ENCODE measurements at regions not wholly inside any gene's neighbourhood (a gene's known extent, or its start where the extent isn't known, plus 50 kb on each side); places are given as distances from the start of the nearest gene placed in this dataset.

DNA sequence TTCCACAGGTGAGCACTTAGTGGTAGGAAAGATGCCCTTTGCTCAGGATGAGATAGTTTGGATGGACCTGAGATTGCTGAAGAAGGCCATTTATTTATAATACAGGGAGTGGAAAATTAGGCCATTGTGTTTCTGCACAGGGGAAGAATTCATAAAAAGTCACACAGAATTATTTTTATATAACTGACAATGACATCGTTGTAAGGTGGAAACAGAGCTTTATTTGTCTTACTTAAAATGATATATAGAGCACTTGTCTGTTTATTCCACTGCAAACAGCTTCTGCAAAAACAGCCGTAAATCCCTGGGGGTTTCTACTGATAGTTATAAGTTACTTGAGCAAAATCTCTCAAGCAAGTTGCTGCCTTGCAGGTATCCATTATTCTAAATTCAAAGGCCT lies 158.1 kb upstream of the ZNF521 start:
- dilution Hi-C loops (cut with MboI; ENCODE audit: extremely low pct_ligation_motif_present, low sequenced_read_pairs) = no loop called here
- Histone ChIP-seq H4K20me1 (ENCODE audit: control insufficient read depth, extremely low read depth, insufficient read depth, low read length) (no peaks in the 10 kb centered on the region), H3K79me2 (ENCODE audit: control insufficient read depth, insufficient read depth, low read length) (no peaks in the 10 kb centered on the region), H3K9me3 (ENCODE audit: control insufficient read depth, low read depth, low read length) (no peaks in the 10 kb centered on the region), H3K36me3 (ENCODE audit: control insufficient read depth in 2 of 2, extremely low read depth in 1 of 2, insufficient read depth in 2 of 2, low read length in 2 of 2) (no peaks in the 10 kb centered on the region), H3K27me3 (ENCODE audit: control insufficient read depth, extremely low read depth, insufficient read depth, low read length) (no peaks in the 10 kb centered on the region), H3K4me3 (ENCODE audit: control insufficient read depth in 2 of 3, extremely low read depth in 1 of 3, insufficient read depth in 2 of 3, low read depth in 1 of 3, low read length in 3 of 3) (no peak overlapping the region), H2AFZ (ENCODE audit: control insufficient read depth, low read length) (no peak overlapping the region), H3K27ac (ENCODE audit: control insufficient read depth, insufficient read depth, low read length) (no peak overlapping the region), H3K4me1 (ENCODE audit: control insufficient read depth, extremely low read depth, insufficient read depth, low read length) (no peaks in the 10 kb centered on the region), H3K4me2 (ENCODE audit: control insufficient read depth, extremely low read depth, insufficient read depth, low read depth, low read length) (no peak overlapping the region), H3K9me1 (ENCODE audit: control insufficient read depth, extremely low read depth, insufficient read depth, low read length) (no peaks in the 10 kb centered on the region), H3K9ac (ENCODE audit: control insufficient read depth, extremely low read depth, insufficient read depth, low read length) (no peak overlapping the region)
- FAIRE-seq (no peak), DNase-seq (ENCODE audit: low read depth, low spot score) (no peak)
- TF ChIP-seq, protein P1, sequence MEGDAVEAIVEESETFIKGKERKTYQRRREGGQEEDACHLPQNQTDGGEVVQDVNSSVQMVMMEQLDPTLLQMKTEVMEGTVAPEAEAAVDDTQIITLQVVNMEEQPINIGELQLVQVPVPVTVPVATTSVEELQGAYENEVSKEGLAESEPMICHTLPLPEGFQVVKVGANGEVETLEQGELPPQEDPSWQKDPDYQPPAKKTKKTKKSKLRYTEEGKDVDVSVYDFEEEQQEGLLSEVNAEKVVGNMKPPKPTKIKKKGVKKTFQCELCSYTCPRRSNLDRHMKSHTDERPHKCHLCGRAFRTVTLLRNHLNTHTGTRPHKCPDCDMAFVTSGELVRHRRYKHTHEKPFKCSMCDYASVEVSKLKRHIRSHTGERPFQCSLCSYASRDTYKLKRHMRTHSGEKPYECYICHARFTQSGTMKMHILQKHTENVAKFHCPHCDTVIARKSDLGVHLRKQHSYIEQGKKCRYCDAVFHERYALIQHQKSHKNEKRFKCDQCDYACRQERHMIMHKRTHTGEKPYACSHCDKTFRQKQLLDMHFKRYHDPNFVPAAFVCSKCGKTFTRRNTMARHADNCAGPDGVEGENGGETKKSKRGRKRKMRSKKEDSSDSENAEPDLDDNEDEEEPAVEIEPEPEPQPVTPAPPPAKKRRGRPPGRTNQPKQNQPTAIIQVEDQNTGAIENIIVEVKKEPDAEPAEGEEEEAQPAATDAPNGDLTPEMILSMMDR (optimal IDR thresholded peaks at IDR 0.05 in 1 of 3, IDR thresholded peaks at IDR 0.05 in 1 of 3, conservative IDR thresholded peaks at IDR 0.05 in 1 of 3; ENCODE audit: extremely low read depth in 1 of 3, insufficient read depth in 2 of 3, low read length in 3 of 3) = no peak
- no peak for TF ChIP-seq EZH2 (IDR thresholded peaks at IDR 0.05; ENCODE audit: low read length)

DNA sequence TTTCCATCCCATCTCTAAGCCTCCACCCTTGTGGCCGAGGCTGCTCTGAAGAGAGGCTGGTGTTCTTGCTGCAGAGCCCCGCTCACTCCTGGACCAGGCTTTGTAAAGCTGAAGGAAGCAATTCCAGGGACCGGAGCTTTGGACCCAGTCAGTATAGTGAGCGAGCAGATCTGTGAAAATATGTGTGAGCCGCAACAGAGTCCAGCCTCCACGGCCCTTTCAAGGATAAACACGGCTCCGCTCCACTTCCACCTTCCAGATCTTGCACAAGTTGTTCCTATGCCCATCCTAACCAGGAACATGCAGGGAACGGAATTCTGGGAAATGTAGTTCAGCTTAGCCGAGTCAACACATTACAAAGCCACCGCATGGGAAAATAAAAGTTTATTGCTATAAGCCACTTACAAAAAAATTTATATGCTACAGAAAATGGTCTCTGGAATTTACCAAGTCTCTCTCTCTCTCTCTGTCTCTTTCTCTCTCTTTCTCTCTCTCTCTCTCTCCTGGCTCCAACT lies 151.7 kb upstream of the ZNF521 start:
- dilution Hi-C loops (cut with MboI; ENCODE audit: extremely low pct_ligation_motif_present, low sequenced_read_pairs) = no loop called here
- H3K4me2 ChIP-seq (ENCODE audit: control insufficient read depth, extremely low read depth, insufficient read depth, low read depth, low read length) = peak overlapping the region; percentile 49
- H3K36me3 ChIP-seq (ENCODE audit: control insufficient read depth in 2 of 2, extremely low read depth in 1 of 2, insufficient read depth in 2 of 2, low read length in 2 of 2) = no peaks in the 10 kb centered on the region
- DNase-seq (ENCODE audit: low read depth, low spot score) (no peak), FAIRE-seq (no peak)
- TF ChIP-seq EZH2 (IDR thresholded peaks at IDR 0.05; ENCODE audit: low read length) = no peak
- TF ChIP-seq, protein P1 (optimal IDR thresholded peaks at IDR 0.05 in 1 of 3, IDR thresholded peaks at IDR 0.05 in 1 of 3, conservative IDR thresholded peaks at IDR 0.05 in 1 of 3; ENCODE audit: extremely low read depth in 1 of 3, insufficient read depth in 2 of 3, low read length in 3 of 3) = no peak
- peak overlapping the region; percentile 81 for H2AFZ ChIP-seq (ENCODE audit: control insufficient read depth, low read length)
- H3K27ac ChIP-seq (ENCODE audit: control insufficient read depth, insufficient read depth, low read length) = no peak overlapping the region
- no peaks in the 10 kb centered on the region for H3K4me1 ChIP-seq (ENCODE audit: control insufficient read depth, extremely low read depth, insufficient read depth, low read length)
- no peaks in the 10 kb centered on the region for H3K79me2 ChIP-seq (ENCODE audit: control insufficient read depth, insufficient read depth, low read length)
- H3K4me3 ChIP-seq (ENCODE audit: control insufficient read depth in 2 of 3, extremely low read depth in 1 of 3, insufficient read depth in 2 of 3, low read depth in 1 of 3, low read length in 3 of 3) = peak overlapping the region in 1 of 3 experiments; percentile 36
- no peaks in the 10 kb centered on the region for H4K20me1 ChIP-seq (ENCODE audit: control insufficient read depth, extremely low read depth, insufficient read depth, low read length)
- no peaks in the 10 kb centered on the region for H3K9me3 ChIP-seq (ENCODE audit: control insufficient read depth, low read depth, low read length)
- no peak overlapping the region for H3K9ac ChIP-seq (ENCODE audit: control insufficient read depth, extremely low read depth, insufficient read depth, low read length)
- no peaks in the 10 kb centered on the region for H3K27me3 ChIP-seq (ENCODE audit: control insufficient read depth, extremely low read depth, insufficient read depth, low read length)
- no peaks in the 10 kb centered on the region for H3K9me1 ChIP-seq (ENCODE audit: control insufficient read depth, extremely low read depth, insufficient read depth, low read length)

Data from keratinocyte (primary cell).